Ascending aorta (tissue), 2 donors: ENCODE measurements at regions not wholly inside any gene's neighbourhood (a gene's known extent, or its start where the extent isn't known, plus 50 kb on each side); places are given as distances from the start of the nearest gene placed in this dataset.

Source experiments
- DNase-seq, 2 donors: peaks; one replicate each; pipeline ENCODE4 v3.0.0-alpha.2; 2019; ENCODE audit warnings: low spot score in 2 of 2
- H3K27ac ChIP-seq, 2 donors: fragments of 200-600 bp; sonication (generic); one replicate each; pipeline ENCODE4 v1.5.1; 2016 to 2017; ENCODE audit warnings: mild to moderate bottlenecking in 1 of 2
- H3K27me3 ChIP-seq: fragments of 200-600 bp; sonication (generic); one replicate; pipeline ENCODE4 v1.5.1; 2017
- H3K36me3 ChIP-seq, 2 donors: fragments of 200-600 bp; sonication (generic); one replicate each; pipeline ENCODE4 v1.5.1; 2016
- H3K4me1 ChIP-seq, 2 donors: fragments of 200-600 bp; sonication (generic); one replicate each; pipeline ENCODE4 v1.5.1; 2016 to 2017; ENCODE audit warnings: mild to moderate bottlenecking in 1 of 2
- H3K4me3 ChIP-seq, 2 donors: fragments of 200-600 bp; sonication (generic); one replicate each; pipeline ENCODE4 v1.5.1; 2016 to 2017; ENCODE audit warnings: mild to moderate bottlenecking in 1 of 2
- H3K9me3 ChIP-seq, 2 donors: fragments of 200-600 bp; sonication (generic); one replicate each; pipeline ENCODE4 v1.5.1; 2016
- intact Hi-C: fragments of 100-400 bp; cut with DNase I; formaldehyde crosslinking; loops from one replicate; pipeline ENCODE4 v1.15.1; 2023
- TF ChIP-seq, protein P1 (sequence below), 3 experiments: fragments of 200-600 bp in 2 of 3; fragments of 450-650 bp in 1 of 3; sonication (generic) in 2 of 3; IDR thresholded peaks; one replicate each; pipeline ENCODE4 v1.5.1; 2016 to 2019; ENCODE audit warnings: antibody characterized with exemption in 3 of 3, mild to moderate bottlenecking in 1 of 3, moderate library complexity in 1 of 3

DNA sequence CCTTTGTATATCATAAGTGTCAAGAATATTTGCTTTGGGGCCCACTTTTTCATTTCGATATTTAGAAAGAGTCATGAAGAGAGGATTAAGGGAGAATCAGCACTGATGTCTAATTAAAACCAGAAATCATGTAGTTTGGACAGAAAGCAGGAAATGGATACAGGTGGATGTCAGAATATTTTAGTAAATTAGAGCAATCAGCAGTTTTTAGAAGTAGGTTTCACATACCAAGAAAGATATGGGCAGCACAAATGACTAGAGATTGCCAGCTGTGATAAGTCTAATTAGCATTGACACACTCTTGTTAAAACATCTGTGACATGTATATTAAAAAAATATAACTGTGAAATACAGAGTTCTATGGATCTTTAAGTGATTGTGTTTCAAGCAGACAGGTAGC lies 180.8 kb upstream of the POM121L12 start:
- Histone ChIP-seq H3K4me1 (no peaks in the 10 kb centered on the region), H3K4me3 (no peak overlapping the region), H3K27ac (no peak overlapping the region), H3K36me3 (no peaks in the 10 kb centered on the region), H3K27me3 (no peaks in the 10 kb centered on the region), H3K9me3 (no peaks in the 10 kb centered on the region)
- intact Hi-C loops, result no loop called here
- DNase-seq, result no peak
- TF ChIP-seq, protein P1, sequence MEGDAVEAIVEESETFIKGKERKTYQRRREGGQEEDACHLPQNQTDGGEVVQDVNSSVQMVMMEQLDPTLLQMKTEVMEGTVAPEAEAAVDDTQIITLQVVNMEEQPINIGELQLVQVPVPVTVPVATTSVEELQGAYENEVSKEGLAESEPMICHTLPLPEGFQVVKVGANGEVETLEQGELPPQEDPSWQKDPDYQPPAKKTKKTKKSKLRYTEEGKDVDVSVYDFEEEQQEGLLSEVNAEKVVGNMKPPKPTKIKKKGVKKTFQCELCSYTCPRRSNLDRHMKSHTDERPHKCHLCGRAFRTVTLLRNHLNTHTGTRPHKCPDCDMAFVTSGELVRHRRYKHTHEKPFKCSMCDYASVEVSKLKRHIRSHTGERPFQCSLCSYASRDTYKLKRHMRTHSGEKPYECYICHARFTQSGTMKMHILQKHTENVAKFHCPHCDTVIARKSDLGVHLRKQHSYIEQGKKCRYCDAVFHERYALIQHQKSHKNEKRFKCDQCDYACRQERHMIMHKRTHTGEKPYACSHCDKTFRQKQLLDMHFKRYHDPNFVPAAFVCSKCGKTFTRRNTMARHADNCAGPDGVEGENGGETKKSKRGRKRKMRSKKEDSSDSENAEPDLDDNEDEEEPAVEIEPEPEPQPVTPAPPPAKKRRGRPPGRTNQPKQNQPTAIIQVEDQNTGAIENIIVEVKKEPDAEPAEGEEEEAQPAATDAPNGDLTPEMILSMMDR (IDR thresholded peaks at IDR 0.05), result no peak

DNA sequence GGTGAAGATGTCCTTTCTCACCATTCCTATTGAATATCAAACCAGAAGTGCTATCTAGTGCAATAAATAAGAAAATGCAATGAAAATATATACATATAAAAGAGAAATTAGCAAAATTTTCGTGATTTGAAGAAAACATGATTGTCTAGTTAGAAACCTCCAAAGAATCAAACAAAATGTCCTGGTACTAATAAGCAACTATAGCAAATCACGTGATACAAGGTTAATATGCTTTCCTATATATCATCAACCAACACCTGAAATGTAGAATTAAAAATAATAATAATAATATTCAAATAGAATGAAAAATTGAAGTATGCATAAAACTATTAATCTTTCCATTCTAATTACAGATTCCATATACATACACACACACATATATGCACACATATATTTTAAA lies 183.9 kb upstream of the POM121L12 start:
- Histone ChIP-seq H3K36me3 (no peaks in the 10 kb centered on the region), H3K4me3 (no peak overlapping the region), H3K27me3 (no peaks in the 10 kb centered on the region), H3K27ac (no peak overlapping the region), H3K4me1 (no peaks in the 10 kb centered on the region), H3K9me3 (no peaks in the 10 kb centered on the region)
- no peak for DNase-seq
- TF ChIP-seq, protein P1 (IDR thresholded peaks at IDR 0.05), result no peak
- intact Hi-C loops, result no loop called here

DNA sequence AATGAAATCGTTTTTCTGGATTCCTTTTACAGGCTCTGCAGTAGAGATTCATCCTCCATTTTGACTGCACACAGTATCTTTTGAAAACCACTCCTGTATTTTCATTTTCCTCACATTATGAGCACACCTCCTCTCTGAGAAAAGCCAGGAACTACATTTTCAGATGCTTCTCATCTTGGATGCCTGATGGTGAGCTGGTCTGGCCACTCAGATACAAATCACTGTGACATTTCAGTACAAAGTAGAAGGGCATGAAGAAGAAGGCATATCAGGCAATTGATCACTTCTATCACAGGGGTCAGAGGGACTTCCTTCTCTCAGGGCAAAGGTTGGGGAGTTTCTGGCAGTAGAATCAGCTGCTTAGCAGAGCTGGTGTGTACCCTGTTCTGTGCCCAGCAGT lies 192.0 kb upstream of the POM121L12 start:
- Histone ChIP-seq H3K36me3 (no peaks in the 10 kb centered on the region), H3K27ac (no peak overlapping the region), H3K27me3 (no peaks in the 10 kb centered on the region), H3K9me3 (no peaks in the 10 kb centered on the region), H3K4me1 (no peaks in the 10 kb centered on the region), H3K4me3 (no peak overlapping the region)
- TF ChIP-seq, protein P1 (IDR thresholded peaks at IDR 0.05), result no peak
- DNase-seq, result no peak
- intact Hi-C loops, result no loop called here

DNA sequence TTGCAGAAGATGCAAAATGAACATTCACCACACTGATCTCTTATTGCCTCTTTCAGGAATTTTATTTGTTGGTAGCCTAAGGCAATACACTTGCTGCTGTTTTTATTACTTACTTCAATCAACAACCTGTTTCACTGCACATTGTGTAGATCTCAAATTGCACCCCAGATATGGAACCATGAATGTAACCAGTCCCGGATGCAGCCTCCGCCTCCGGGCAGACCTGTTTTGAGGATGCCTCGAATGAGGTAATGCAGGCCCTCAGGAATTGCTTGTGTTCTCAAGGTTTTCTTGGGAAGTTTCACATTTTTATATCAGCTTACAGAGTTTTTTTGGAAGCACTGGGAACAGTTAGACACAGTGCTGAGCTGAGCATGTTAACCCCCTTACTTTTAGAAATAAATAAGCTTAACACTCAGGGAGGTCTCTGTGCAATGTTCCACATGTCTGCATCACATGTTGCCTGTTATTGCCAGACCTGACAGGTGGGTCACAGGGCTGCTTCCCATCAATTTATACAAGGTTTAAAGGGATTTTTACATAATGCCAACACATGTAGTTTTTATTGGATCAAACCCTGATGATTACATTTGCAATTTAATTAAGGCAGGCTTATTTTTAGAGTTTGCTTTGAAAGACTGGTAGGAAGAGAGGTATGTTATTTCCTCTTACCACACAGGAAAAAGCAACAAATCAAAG lies 193.1 kb upstream of the POM121L12 start:
- no peak overlapping the region for H3K4me3 ChIP-seq
- H3K9me3 ChIP-seq, result no peaks in the 10 kb centered on the region
- intact Hi-C loops, result no loop called here
- no peaks in the 10 kb centered on the region for H3K36me3 ChIP-seq
- TF ChIP-seq, protein P1 (IDR thresholded peaks at IDR 0.05), result no peak
- H3K27ac ChIP-seq, result no peak overlapping the region
- no peaks in the 10 kb centered on the region for H3K4me1 ChIP-seq
- H3K27me3 ChIP-seq, result no peaks in the 10 kb centered on the region
- DNase-seq, result no peak

DNA sequence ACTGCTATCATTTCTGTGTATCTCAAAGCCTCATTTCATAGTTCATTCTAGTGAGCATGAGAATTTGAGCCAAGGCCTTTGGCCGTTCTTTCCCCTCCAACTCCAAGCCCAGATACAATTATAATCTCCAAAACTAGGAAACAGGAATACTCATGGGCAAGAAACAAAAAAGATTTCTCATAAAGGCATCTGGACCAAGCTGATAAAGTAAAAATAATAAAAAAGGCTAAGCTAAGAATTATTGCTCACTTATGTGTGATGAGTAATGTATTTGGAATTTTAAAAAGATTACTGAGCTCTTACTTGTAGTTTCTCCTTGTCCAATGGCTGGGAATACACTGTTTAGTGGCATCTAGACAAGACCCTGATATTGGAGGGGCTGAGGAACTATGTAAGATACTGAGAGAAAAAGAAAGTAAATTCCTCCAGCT lies 196.4 kb upstream of the POM121L12 start:
- Histone ChIP-seq H3K4me1 (no peaks in the 10 kb centered on the region), H3K36me3 (no peaks in the 10 kb centered on the region), H3K27ac (peak overlapping the region in 1 of 2 donors; percentile 36), H3K9me3 (no peaks in the 10 kb centered on the region), H3K4me3 (no peak overlapping the region), H3K27me3 (no peaks in the 10 kb centered on the region)
- intact Hi-C loops, result no loop called here
- TF ChIP-seq, protein P1 (IDR thresholded peaks at IDR 0.05), result no peak
- DNase-seq, result no peak

DNA sequence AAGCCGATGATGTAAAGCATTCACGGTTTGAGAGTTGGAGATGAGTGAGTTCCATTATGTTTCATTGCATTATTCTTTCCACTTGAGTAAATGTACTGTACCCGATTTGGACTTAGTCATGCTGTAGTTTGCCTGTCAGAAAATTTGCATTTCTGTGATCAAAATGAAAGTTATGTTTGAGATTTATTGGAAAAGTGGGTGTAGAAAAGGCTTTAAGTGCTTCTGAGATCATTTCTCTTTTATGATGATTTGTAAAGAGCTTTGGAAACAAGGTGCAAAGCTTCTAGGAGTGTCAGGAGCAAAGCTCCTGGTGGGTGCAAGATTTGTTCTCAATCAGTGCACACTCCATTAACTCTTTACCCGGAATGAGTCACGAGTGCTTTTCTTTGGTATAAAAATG lies 204.1 kb upstream of the POM121L12 start:
- Histone ChIP-seq H3K9me3 (no peaks in the 10 kb centered on the region), H3K4me3 (no peak overlapping the region), H3K27ac (no peak overlapping the region), H3K27me3 (no peaks in the 10 kb centered on the region), H3K36me3 (no peaks in the 10 kb centered on the region), H3K4me1 (no peaks in the 10 kb centered on the region)
- intact Hi-C loops, result no loop called here
- TF ChIP-seq, protein P1 (IDR thresholded peaks at IDR 0.05), result no peak
- no peak for DNase-seq
